ENCODE measurements at regions not wholly inside any gene's neighbourhood (a gene's known extent, or its start where the extent isn't known, plus 50 kb on each side); places are given as distances from the start of the nearest gene placed in this dataset.

DNA sequence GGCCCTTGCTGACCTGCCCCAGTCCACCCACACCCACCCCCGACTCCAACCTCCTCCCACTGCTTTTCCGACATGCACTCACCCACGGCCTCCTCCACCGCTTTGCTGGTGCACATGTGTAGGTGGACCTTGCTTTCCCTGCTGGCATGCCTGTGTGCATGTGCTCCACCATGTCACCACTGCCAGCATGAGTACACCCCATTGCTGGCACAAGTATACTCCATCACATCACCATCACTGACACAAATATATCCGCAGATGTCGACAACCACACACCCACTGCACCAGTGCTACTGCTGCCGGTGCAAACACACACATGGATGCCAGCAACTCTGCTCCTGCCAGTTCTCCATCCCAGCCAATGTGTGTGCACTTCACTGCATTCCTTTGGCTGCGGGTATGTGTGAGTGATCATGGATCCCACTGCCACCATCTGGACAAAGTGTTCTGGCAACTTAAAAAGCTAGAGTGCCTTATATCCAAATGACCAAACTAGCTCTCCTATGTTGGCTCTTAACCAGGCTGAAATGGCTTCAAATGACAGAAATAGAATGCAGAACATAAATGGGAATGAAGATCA lies 1072.3 kb downstream of the RAPGEF2 start:
- TF ChIP-seq POLR2AphosphoS5 (IDR thresholded peaks at IDR 0.05): no peak
- no peak for TF ChIP-seq POLR2A (IDR thresholded peaks at IDR 0.05)
- TF ChIP-seq, protein P1, sequence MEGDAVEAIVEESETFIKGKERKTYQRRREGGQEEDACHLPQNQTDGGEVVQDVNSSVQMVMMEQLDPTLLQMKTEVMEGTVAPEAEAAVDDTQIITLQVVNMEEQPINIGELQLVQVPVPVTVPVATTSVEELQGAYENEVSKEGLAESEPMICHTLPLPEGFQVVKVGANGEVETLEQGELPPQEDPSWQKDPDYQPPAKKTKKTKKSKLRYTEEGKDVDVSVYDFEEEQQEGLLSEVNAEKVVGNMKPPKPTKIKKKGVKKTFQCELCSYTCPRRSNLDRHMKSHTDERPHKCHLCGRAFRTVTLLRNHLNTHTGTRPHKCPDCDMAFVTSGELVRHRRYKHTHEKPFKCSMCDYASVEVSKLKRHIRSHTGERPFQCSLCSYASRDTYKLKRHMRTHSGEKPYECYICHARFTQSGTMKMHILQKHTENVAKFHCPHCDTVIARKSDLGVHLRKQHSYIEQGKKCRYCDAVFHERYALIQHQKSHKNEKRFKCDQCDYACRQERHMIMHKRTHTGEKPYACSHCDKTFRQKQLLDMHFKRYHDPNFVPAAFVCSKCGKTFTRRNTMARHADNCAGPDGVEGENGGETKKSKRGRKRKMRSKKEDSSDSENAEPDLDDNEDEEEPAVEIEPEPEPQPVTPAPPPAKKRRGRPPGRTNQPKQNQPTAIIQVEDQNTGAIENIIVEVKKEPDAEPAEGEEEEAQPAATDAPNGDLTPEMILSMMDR (IDR thresholded peaks at IDR 0.05): no peak
- TF ChIP-seq EP300 (IDR thresholded peaks at IDR 0.05): no peak

Measured in sigmoid colon (tissue), 4 donors.